GM12878 (cell line): ENCODE measurements at regions not wholly inside any gene's neighbourhood (a gene's known extent, or its start where the extent isn't known, plus 50 kb on each side); places are given as distances from the start of the nearest gene placed in this dataset.
"Not testable (repeated sequence)": the region's sequence is repeated elsewhere in the genome, so short reads cannot be mapped to it uniquely, and the experiment has no call there.

Experiments used
- ATAC-seq: fragments of 200-7000 bp; cut with Tn5 transposase; 3 replicates; pipeline ENCODE4 v1.9.1; 2020; ENCODE audit warnings: mild to moderate bottlenecking, moderate library complexity
- BruUV-seq: library from RNA; stranded (reverse); fragments of 400-500 nt; replicated peaks from 2 replicates; lab custom pipeline; 2021; lab: Mats Ljungman, UMichigan
- CTCF ChIA-PET: fragments of 300-600 bp; sonication (Branson Sonifier 250); formaldehyde crosslinking; extraction: SDS; loops from one replicate; lab custom pipeline; 2021; ENCODE audit warnings: inconsistent platforms; lab: Yijun Ruan, JAX
- POLR2A ChIA-PET: fragments of 350-600 bp; formaldehyde crosslinking; extraction: SDS; loops from one replicate; lab custom pipeline; 2021; ENCODE audit warnings: inconsistent platforms; lab: Charles Lee
- RAD21 ChIA-PET: fragments of 300-600 bp; sonication (Branson Sonifier 250); formaldehyde crosslinking; loops from one replicate; lab custom pipeline; 2023; ENCODE audit warnings: antibody characterized with exemption; ENCODE audit not compliant: unreplicated experiment; lab: Charles Lee
- SMC1A ChIA-PET: fragments of 300-600 bp; sonication (Branson Sonifier 250); formaldehyde crosslinking; loops from one replicate; lab custom pipeline; 2023; ENCODE audit not compliant: unreplicated experiment, uncharacterized antibody; lab: Charles Lee
- DNase-seq: peaks from one replicate; pipeline ENCODE4 v3.0.0-alpha.2; 2011; ENCODE audit warnings: low read depth, low spot score
- FAIRE-seq: peaks from 3 replicates; lab custom pipeline; 2011; peaks lifted over from hg19 to GRCh38; lab: Jason Lieb, UNC
- H2AFZ ChIP-seq: 2 replicates; pipeline ENCODE4 v1.6.0; 2011; ENCODE audit warnings: low read depth, low read length, control low read depth; ENCODE audit not compliant: control insufficient read depth
- H3K27ac ChIP-seq: 2 replicates; pipeline ENCODE4 v1.5.1; 2011; ENCODE audit warnings: control low read depth; ENCODE audit not compliant: control insufficient read depth, insufficient read depth
- H3K27me3 ChIP-seq, 2 experiments: replicated peaks in 1 of 2; 2 replicates each; pipeline versions ENCODE4 v1.6.0 to v1.6.1; 2011; ENCODE audit warnings: low read length in 1 of 2; ENCODE audit not compliant: control insufficient read depth in 2 of 2, insufficient read depth in 2 of 2
- H3K36me3 ChIP-seq, 2 experiments: 2 replicates each; pipeline ENCODE4 v1.5.1; 2011; ENCODE audit warnings: low read length in 1 of 2; ENCODE audit not compliant: control insufficient read depth in 2 of 2, insufficient read depth in 2 of 2
- H3K4me1 ChIP-seq: 2 replicates; pipeline ENCODE4 v1.6.1; 2011; ENCODE audit warnings: mild to moderate bottlenecking, low read length, moderate library complexity, mixed read lengths; ENCODE audit not compliant: control insufficient read depth, insufficient read depth
- H3K4me2 ChIP-seq: 2 replicates; pipeline ENCODE4 v1.6.0; 2011; ENCODE audit warnings: control low read depth; ENCODE audit not compliant: control insufficient read depth, insufficient read depth
- H3K4me3 ChIP-seq: fragments of 200-600 bp; sonication (generic); 2 replicates; pipeline ENCODE4 v1.5.1; 2016
- H3K79me2 ChIP-seq: 2 replicates; pipeline ENCODE4 v1.6.0; 2011; ENCODE audit warnings: low read length; ENCODE audit not compliant: control insufficient read depth, insufficient read depth
- H3K9ac ChIP-seq: 2 replicates; pipeline ENCODE4 v1.8.0; 2011; ENCODE audit warnings: low read length, control low read depth, mixed read lengths; ENCODE audit not compliant: control insufficient read depth, insufficient read depth
- H3K9me3 ChIP-seq: replicated peaks from 3 replicates; pipeline ENCODE4 v1.5.1; 2011; ENCODE audit warnings: mild to moderate bottlenecking, low read length; ENCODE audit not compliant: control insufficient read depth, insufficient read depth
- H4K20me1 ChIP-seq: 2 replicates; pipeline ENCODE4 v1.6.0; 2011; ENCODE audit not compliant: control insufficient read depth, insufficient read depth
- CBX5 ChIP-seq: sonication (generic); IDR thresholded peaks from 2 replicates; pipeline ENCODE4 v1.6.1; 2016; ENCODE audit warnings: low read depth, moderate library complexity, mild to moderate bottlenecking, inconsistent platforms
- CUX1 ChIP-seq: IDR thresholded peaks from 2 replicates; pipeline ENCODE4 v1.6.1; 2012; ENCODE audit warnings: improper control_type of control experiment, low read depth, low read length; ENCODE audit not compliant: insufficient replicate concordance
- GATAD2B ChIP-seq: fragments of 450-650 bp; conservative IDR thresholded peaks from 2 replicates; pipeline ENCODE4 v1.6.1; 2017; ENCODE audit warnings: low read depth, mild to moderate bottlenecking, moderate library complexity
- NFYA ChIP-seq: IDR thresholded peaks from 2 replicates; pipeline ENCODE4 v1.6.1; 2011; ENCODE audit warnings: low read depth, mild to moderate bottlenecking, low read length, improper control_type of control experiment, borderline replicate concordance
- NRF1 ChIP-seq: conservative IDR thresholded peaks from 2 replicates; pipeline ENCODE4 v1.6.1; 2011; ENCODE audit warnings: mild to moderate bottlenecking, low read depth, low read length, improper control_type of control experiment
- PAX5 ChIP-seq: IDR thresholded peaks from 2 replicates; pipeline ENCODE4 v1.6.1; 2011; ENCODE audit warnings: low read depth, low read length, borderline replicate concordance
- REST ChIP-seq: IDR thresholded peaks from 2 replicates; pipeline ENCODE4 v1.6.1; 2012; ENCODE audit warnings: mild to moderate bottlenecking, low read depth, low read length
- SIN3A ChIP-seq: IDR thresholded peaks from 2 replicates; pipeline ENCODE4 v1.6.1; 2012; ENCODE audit warnings: low read depth, low read length, improper control_type of control experiment
- YY1 ChIP-seq: IDR thresholded peaks from 2 replicates; pipeline ENCODE4 v1.6.1; 2011; ENCODE audit warnings: low read depth, mild to moderate bottlenecking, low read length
- WGBS: methylation state at CpG from one replicate; pipeline ENCODE4 v1.1.6; 2016; ENCODE audit warnings: low lambda C conversion rate; ENCODE audit not compliant: insufficient replicate concordance, insufficient coverage; ENCODE audit errors: missing lambda C conversion rate; 5-methylcytosine and 5-hydroxymethylcytosine counted together
- in situ Hi-C: fragments of 300-500 bp; cut with MboI; formaldehyde crosslinking; loops from 9 replicates; pipeline ENCODE4 v1.14.3; 2018; ENCODE audit warnings: mixed read lengths
- intact Hi-C: fragments of 100-400 bp; cut with micrococcal nuclease; formaldehyde crosslinking; loops from one replicate; pipeline ENCODE4 v1.14.2; 2022; ENCODE audit not compliant: unreplicated experiment

DNA sequence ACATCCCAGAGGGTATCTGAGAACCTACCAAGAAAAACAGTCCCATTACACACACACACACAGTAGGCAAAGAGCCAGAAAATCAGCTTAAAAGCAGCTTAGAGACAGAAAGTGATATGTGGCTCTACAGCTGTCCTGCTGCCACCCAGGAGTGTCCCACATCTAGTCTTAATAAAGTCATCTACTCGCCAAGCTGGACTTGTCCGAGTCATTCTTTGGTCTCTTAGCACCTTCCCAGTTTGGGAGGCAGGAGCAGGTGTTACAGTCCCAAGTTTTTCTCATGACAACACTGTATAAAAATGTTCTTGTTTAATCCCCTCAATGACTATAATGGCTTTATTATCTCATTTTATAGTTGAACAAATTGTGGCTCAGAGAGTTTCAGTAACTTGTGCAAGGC is 252.5 kb upstream of the CASK start:
- POLR2A ChIA-PET, result no interaction called here
- FAIRE-seq (no peak), ATAC-seq (no peak)
- H3K36me3 ChIP-seq, result no peaks in the 10 kb centered on the region
- H3K79me2 ChIP-seq, result no peaks in the 10 kb centered on the region
- H3K9me3 ChIP-seq, result no peaks in the 10 kb centered on the region
- RAD21 ChIA-PET, result no interaction called here
- H3K4me2 ChIP-seq, result no peak overlapping the region
- H3K27ac ChIP-seq, result no peak overlapping the region
- CTCF ChIA-PET, result no interaction called here
- H3K4me3 ChIP-seq, result no peak overlapping the region
- no peak overlapping the region for H2AFZ ChIP-seq
- in situ Hi-C loops, result no loop called here
- WGBS, result 14% methylated on average over 2 of the region's 2 CpGs
- no peak overlapping the region for H3K9ac ChIP-seq
- no peak for TF ChIP-seq GATAD2B
- TF ChIP-seq NFYA, result no peak
- no peak for TF ChIP-seq SIN3A
- TF ChIP-seq REST, result no peak
- TF ChIP-seq YY1, result no peak
- no peak for TF ChIP-seq PAX5
- TF ChIP-seq CUX1, result no peak
- TF ChIP-seq CBX5, result no peak
- TF ChIP-seq NRF1, result no peak
- TF ChIP-seq, all 136 proteins: peak for 0
- Histone ChIP-seq H3K27me3 (no peaks in the 10 kb centered on the region; a peak in 1 of 4 replicates), H4K20me1 (no peaks in the 10 kb centered on the region), H3K4me1 (no peaks in the 10 kb centered on the region)
- intact Hi-C loops, result no loop called here
- no peak for DNase-seq
- SMC1A ChIA-PET, result no interaction called here
- no TSS peak for BruUV-seq

- H4K20me1 ChIP-seq, POLR2A ChIA-PET, DNase-seq, H3K4me2 ChIP-seq, H3K9ac ChIP-seq, H3K27ac ChIP-seq, SMC1A ChIA-PET, BruUV-seq, ATAC-seq, H3K79me2 ChIP-seq, FAIRE-seq, intact Hi-C loops, H3K4me1 ChIP-seq, H3K27me3 ChIP-seq, H3K4me3 ChIP-seq, H3K36me3 ChIP-seq, RAD21 ChIA-PET, H2AFZ ChIP-seq, in situ Hi-C loops, CTCF ChIA-PET, H3K9me3 ChIP-seq: not testable (repeated sequence)
- WGBS, result 78% methylated on average over 2 of the region's 2 CpGs
Measured at GRCh38 chrX:42157923-42158322, 234.6 kb upstream of the CASK start.
